Cerebellar cortex (tissue), 1 donor: ENCODE measurements at regions not wholly inside any gene's neighbourhood (a gene's known extent, or its start where the extent isn't known, plus 50 kb on each side); places are given as distances from the start of the nearest gene placed in this dataset.

Experiments
- DNase-seq: peaks from one replicate; pipeline ENCODE4 v3.0.0-alpha.2; 2015; ENCODE audit warnings: low spot score

DNA sequence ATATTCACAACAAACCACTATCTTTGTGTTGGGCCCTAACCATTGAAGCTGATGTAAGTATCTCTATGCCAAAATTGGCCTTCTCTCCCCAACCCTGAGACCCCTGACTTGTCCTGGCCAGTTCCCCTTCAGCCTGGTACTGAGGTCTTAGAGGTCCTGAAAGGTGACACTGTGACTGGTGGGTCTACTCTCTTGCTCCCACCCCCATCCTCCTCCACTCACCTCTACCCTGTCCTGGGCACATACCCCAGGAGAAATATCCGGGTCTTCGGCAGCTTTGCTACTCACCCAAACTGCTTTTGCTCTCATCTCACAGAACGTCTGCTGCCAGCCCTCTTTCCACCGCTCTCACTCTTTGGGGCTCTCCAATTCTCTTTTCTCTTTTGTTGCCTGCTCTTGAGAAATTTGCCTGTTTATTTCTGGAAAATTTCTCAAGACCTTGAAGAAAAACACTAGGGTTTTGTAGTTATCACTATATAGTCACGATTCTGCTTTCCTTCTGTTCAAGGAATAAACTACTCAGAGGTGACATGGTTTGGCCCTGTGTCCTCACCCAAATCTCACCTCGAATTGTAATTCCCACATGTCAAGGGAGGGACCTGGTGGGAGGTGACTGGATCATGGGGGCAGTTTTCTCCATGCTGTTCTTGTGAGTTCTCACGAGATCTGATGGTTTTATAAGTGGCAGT, 133.8 kb upstream of the PKDCC start:
- DNase-seq: no peak

DNA sequence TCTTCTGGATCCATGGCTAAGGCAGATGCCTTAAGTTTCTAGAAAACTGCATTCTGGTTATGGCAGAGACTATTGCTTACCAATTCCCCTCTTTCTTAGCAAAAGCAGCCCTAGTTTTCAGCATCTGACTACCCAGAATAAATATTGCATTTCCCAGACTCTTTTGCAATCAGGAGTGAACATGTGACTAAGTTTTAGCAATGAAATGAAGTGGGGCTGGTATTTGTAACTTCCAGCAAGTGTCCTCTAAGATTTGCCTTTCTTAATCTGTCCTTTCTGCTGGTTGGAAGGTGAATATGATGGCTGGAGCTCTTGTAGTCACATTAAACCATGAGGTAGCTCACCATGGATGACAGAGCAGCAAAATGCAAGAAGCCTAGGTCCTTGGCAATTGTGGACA, 132.9 kb upstream of the PKDCC start:
- no peak for DNase-seq

DNA sequence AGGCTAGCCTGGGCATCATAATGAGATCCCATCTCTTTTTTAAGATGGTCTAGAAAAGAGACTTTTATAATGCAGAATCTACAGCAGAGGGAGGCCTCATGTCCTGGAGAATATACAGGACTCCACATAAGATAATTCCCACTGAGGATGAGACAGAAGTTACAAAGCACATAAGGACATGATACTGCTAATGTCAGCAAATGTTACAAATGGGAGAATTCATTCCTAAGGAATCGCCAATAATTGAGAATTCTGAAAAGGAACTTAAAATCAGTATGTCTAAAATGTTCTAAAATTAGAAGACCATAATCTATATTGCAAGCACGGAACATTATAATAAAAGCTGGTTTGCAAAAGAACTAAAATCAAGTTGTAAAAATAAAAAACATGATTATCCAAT, 131.6 kb upstream of the PKDCC start:
- no peak for DNase-seq

DNA sequence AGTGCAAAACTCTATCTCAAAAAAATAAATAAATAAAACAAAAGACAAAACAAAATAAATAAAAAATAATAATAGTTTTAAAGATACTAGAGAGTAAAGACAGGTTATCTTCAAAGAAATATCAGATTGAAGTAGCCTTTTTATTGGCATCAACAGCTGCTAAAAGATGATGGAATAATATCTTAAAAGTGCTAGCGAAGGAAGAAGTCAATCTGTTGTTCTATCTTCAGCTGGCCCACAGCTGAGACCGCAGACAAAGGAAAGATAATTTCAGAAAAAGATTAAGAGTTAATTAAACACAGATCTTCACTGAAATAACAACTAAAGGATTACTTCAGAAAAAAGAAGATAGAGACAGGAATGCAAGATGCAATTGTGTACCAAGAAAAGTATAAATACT, 130.2 kb upstream of the PKDCC start:
- DNase-seq: no peak

DNA sequence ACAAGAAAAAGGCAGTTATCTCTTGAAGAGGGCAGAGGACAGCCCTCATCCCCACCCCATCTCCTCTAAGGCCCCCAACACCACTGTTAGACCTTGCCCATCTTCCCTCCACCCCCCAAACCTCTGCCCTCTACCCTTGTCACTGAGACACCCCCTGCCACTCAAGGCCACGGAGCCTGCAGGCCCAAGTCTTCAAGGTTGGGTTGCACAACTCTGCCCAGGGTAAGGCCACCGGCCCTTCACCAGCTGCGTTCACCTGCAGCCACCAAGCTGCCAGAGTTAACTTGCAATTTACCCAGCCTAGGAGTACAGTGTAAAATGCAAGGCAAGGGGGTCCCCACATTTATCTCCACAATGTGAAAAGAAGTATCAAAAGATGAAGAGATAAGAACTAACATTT, 128.7 kb upstream of the PKDCC start:
- no peak for DNase-seq

DNA sequence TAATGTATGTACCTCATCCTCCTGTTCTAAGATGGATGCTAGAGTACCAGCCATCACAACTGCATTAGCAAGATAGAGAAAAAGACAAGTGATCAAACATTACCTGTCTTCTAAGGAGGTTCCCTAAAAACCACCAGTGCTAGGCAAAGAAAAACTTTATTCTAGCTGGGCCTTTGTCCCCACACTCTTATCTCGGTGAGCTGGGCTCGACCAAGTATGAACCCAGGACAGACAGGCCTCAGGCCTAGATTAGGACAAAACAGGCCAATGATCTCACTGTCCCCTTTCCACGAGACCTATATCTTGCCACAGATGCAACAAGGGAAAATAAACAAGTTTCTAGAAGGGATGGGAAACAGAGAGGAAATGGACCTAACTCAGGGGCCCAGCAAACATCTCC, 127.6 kb upstream of the PKDCC start:
- no peak for DNase-seq

DNA sequence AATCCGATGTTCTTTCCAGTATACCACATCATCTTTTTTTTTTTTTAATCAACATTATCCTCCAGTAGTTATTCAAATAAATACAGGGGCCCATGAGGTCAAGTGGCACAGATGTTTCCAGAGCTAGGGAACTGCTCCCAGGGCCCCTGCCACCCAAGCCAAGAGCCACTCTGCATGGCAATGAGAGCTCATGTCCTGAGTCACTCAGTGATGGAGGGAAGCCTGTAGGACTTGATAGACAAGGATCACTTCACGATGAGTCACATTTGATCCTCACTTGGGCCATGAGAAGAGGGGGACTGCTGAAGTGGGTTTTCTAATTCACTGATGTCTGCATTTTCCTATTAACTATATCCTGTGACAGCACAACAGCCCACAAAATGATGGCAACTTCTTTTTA, 127.0 kb upstream of the PKDCC start:
- DNase-seq: no peak

DNA sequence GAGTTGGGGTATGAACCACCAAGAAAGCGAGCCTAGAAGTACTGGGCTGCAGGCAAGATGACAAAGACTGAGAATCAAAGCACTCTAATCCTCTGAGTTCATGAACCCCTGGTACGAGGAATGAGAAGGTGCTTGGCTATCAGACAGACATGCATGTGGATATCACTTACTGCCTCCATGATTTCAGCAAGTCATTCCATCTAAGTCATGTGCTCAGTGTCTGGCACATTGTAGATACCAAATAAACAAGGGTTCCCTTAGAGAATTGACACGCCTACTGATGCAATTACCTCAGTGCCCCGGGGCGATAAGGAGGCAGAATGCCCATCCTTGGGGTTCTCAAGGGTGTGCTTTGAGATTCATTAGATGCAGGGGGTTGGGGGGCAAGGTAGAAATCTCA, 125.6 kb upstream of the PKDCC start:
- no peak for DNase-seq

DNA sequence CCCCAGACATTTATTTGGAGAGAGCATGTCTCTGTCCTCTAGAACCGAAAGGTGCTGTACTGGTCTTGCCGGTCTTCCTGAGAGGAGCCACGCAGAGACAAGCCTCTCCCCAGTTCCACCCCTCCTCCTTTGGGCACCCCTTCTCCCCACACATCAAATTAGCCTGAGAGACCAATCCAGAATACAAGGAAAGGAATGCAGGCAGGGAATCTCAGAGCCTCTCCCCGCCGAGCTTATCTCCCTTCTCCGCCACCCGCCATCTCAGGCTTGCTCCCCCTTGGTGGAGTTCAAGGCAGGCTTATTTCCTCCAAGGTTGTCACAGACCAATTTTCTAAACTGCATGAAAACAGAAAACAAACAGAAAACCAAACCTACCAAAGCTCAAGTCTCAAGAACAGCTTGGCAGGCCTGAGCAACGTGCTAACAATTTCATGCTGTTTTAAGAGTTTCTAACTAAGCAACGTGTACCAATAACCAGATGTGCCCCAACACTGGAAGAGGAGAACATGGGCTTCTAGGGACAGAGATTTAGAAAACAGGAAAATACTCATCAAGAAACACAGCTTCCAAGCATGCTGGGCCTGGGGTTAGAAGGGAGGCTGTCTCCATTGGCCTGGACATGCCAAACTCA, 124.5 kb upstream of the PKDCC start:
- DNase-seq: no peak

DNA sequence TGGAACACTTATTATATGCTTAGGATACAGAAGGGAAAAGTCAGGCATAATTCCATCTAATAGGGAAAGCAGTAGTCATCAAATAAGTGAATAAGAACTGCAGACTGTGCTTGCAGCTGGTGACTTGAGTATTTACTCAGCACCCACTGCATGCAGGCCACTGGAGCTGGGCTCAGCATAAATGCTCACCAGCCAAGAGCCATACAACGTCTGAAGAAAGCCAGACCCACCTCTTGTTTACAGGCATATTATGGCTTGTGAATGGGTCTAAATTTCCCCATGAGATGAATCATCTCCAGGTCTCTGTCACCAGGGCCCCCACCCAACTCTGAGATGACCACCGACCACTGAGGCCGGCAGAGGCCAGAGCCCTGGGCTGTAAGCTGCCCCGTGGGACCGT, 123.8 kb upstream of the PKDCC start:
- no peak for DNase-seq

DNA sequence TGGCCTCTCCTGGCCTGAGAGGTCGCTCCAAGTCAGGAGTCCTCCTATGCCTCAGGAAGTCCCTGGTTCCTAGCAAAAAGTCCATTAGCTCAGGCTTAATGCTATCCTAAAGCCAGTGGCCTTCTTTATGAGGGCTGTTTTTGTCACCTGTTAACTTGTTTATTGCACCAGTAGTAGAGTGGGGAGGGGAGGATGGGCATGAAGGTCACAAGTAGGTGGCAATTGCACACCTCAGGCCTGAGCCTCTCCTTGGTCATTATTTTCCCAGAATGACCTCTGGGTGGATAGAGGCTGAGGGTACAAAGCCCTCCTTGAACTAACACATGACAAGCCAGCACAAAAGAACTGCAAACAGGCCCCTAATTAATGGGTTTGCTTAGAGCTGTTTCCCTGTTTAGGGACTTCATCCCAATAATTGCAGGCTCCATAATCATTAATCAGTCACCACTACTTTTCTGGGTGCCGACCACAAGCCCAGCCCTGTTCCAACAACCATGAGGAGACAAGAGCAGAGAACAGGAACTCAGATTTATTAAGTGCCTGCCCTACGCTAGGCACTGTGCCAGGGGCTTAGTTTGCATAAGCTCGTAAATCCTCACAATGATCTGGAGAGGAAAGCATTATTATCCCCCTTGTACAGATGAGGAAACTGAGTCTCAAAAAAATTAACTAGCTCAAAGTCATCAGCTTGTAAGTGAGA, 123.0 kb upstream of the PKDCC start:
- DNase-seq: no peak

DNA sequence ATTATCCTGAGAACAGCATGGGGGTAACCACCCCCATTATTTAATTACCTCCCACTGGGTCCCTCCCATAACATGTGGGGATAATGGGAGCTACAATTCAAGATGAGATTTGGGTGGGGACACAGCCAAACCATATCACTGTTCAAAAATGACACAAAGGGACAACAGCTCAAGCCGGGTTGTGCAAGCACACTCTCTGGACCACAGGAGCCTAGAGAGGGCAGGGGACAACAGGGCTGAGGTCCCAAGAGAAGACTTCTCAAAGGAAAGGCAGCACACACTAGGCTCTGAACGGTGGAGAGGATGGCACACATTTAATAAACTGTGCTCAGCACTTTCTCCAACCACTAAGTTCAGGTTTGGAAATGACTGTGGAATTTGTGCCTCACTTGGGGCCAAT, 122.1 kb upstream of the PKDCC start:
- DNase-seq: no peak

DNA sequence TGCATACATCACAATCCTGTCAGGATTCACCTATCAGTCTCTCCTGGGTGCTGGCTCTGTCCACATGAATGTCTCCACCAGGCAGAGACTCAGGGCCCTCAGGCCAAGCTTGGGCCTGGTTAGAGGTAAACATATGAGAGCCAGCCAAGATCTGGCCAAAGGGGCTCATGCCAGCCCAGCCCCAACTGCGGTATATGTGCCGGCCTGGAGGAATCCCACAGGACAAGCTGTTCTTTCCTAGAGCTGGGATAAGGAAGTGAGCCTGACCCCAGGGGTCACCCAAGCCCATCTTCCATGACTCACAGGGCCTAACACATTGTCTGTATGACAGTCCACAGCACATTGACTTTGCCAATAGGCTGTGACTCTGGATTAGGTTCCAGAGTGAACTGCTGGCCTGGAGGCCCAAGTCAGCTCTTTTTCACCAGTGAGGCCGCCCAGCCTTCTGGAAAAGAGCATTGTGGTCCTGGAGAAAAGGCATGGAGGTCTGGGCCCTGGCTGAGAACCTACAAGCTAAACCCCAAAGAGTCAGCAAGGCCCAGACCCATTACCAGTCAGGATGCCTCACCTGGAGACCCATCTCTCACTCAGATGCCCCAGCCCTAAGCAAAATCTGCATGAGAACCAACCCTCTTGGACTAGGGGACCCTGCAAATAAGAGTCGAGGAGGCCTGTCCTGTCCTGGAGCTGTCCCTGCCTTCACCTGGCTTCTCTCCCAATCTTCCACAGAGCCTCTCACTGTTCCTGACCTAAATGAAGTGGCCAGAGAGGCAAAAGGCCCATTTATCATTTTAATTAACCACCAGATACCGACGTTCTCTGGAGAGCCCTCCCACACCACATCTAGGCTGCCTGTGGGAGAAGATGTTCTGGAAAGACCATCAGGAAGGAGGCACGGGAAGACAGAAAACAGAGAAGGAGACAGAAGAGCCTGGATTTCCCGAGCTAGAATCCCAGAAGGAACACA, 120.9 kb upstream of the PKDCC start:
- no peak for DNase-seq

DNA sequence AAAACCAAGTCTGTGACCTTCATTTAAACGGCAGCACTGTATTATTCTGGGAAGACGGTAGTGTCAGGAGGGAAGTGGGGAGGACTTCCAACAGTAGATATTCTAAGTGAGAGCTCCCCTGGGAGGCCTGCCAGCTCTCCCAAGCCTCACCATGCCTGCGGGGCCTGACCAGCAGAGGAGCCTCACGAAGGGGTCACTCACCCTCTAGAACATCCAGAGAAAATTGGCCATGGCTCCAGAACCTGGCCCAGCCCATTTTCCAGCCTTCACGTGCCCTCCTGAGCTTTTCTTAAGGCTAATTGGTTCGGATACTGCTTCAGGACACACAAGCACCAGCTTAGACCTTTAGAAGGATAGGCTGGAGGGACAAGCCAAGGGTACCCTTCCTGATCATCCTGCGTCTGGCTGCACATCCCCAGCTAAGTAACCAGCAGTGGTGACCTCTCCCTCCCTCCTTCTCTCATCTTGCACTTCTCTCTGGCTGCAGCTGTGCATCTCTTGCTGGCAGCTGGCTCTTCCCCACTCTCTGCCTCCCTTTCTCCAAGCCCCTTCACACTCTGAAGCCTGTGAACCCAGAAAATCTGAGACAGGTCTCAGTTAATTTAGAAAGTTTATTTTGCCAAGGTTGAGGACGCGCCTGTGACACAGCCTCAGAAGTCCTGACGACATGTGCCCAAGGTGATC, 120.1 kb upstream of the PKDCC start:
- DNase-seq: no peak

DNA sequence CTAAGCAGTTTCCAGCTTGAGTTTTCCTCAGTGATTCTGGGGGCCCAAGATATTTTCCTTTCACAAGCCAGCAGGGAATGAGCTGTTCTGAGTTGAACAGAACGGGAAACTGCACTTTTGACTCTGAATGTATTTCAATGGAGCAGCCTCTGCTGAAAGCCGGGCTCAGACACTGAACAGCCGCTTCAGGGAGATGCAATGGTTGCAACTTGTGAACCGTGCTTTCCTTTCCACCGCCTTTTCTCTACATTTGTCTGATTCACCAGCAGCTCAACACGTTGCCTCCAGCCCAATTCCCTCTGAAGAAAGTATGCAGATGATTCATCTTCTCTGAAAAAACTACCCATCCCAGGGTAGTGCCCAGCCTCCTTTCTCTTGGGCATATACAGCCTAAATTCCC, 119.3 kb upstream of the PKDCC start:
- no peak for DNase-seq

DNA sequence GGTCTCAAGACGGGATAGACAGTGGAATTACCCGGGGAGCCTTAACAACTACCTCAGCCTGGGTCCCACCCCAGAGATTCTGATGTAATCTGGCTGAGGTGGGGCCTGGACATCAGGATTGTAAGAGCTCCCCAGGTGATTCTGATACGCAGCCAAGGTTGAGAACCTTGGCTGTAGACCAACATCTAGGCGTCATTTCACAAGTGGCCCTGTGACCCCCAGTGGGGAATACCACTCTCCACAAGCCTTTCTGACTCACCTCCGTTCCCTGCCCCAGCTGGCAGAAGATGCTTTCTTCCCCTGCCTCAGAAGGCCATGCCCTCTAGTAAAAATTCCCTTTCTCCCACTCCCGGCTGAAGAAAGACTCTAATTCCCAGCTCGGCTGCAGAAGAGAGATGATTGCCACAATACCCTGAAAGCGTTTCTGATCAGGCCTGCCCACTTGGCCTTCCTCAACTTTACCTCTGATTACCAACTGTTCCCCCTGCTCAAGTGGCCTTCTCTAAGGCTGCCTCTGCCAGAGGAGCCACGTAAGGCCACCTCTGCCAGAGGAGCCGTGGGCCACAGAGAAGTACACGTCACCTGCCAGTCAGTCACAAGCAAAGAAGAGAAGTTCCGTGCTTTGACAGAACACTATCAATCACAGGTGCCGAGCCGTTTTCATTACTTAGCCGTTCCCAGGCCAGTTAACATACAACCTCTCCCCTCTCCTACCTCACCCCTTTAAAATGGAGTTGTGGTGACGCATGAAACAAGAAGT, 116.8 kb upstream of the PKDCC start:
- no peak for DNase-seq

DNA sequence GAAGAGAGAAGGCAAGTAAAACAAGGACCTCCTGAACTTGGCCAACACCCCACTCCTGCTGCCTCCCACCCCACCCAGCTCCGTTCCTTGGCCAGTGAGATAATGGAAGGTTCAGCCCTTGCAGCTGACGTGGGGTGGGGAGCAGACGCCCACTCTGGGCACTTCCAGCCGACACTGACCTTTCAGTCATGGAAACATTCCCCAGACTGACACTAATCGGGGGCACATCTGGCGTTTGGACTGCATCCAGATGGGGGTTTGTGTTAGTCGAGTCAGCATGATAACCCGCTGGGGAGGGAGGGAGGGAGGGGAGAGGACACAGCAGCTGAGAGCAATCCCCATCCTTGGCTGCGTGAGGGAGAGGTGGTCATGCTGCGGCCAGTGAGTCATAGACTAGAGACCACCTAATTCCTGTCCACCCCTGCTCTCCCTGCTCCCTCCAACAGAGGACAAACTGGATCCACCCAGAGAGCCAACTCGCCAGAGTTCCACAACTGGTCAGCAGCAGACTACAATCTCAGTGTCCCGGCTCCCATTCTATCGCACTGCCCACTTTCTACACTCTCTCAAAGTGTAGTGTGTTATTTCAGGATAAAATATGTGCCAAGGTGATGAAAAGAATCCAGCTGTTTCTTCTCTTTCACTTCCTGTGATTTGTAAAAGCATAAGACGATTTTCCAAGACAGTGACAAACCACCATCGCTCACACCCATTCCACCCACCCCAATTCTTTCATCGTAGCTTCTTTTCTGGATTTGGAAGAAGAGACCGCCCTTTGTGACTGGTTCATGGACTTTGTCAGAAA, 115.4 kb upstream of the PKDCC start:
- DNase-seq: no peak

DNA sequence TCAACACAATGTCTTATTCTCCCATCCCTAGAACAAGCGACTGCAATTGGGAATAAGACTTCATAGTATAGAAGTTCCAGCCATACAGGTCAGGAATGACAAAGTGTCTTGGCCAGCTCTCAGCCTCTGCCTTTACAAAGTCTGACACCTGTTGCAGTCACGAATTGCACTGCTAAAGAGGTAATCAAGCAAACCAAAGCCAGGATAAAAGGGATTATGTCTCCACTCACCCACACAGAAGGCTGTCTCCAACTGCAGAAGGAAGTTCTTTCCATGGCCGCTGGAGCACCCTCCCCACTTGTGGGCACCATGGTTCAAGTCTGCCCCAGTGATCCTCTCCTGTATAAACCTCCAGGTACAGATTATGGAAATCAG, 114.8 kb upstream of the PKDCC start:
- no peak for DNase-seq

DNA sequence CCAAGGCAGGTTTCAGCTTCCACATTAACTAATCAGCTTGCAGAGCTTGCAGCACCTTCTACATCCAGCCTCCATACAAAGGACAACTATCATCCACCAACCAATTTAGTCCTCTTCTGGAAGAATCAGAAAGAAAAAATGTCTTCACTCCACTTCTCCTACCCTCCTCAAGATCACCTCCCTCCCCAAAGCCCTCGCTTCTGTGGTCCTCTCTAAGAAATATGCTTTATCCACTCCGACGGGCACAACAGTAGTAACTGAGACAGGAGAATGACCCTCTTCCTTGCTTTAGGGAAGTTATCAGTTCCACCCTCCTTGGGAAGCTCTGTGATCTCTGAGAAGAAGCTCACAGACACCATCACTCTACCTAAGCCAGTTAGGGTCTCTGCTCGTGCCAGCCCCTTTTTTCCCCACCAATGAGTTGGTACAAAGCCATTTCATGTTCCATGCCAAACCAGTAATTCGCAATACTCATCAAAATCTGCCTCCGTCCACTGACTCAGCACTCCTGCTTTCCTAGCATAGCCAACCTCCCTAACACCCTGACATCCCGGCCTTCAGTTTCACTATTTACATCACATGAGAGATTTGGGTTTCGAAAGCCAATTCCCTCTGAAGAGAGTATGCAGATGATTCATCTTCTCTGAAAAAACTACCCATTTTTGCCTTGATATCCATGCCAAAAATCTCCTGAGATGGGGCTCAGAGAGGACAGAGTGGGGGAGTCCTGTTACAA, 114.1 kb upstream of the PKDCC start:
- no peak for DNase-seq
